Pancreas (tissue), 10 donors: ENCODE measurements at regions not wholly inside any gene's neighbourhood (a gene's known extent, or its start where the extent isn't known, plus 50 kb on each side); places are given as distances from the start of the nearest gene placed in this dataset.
"Not testable (repeated sequence)": the region's sequence is repeated elsewhere in the genome, so short reads cannot be mapped to it uniquely, and the experiment has no call there.

Experiments
- ATAC-seq, 4 donors: fragments of 200-7000 bp; cut with Tn5 transposase; one replicate each; pipeline versions ENCODE4 v1.8.0 to v1.9.1; 2020; ENCODE audit warnings: mild to moderate bottlenecking in 4 of 4, moderate library complexity in 4 of 4
- DNase-seq, 6 donors: peaks; one replicate each; pipeline ENCODE4 v3.0.0-alpha.2; 2020
- FAIRE-seq: peaks from 2 replicates; lab custom pipeline; 2012; peaks lifted over from hg19 to GRCh38; lab: Jason Lieb, UNC
- H3K27ac ChIP-seq, 4 donors: fragments of 200-600 bp; sonication (generic); 1 replicate in 3 of 4; 2 replicates in 1 of 4; pipeline versions ENCODE4 v1.5.0 to v1.8.0; 2020
- H3K27me3 ChIP-seq, 4 donors: fragments of 200-600 bp; one replicate each; pipeline ENCODE4 v1.8.0; 2021
- H3K36me3 ChIP-seq, 3 donors: fragments of 200-600 bp; sonication (generic) in 1 of 3; one replicate each; pipeline versions ENCODE4 v1.5.0 to v1.8.0; 2020 to 2021
- H3K4me1 ChIP-seq, 3 donors: fragments of 200-600 bp; one replicate each; pipeline ENCODE4 v1.8.0; 2021
- H3K4me3 ChIP-seq, 4 donors: fragments of 200-600 bp; sonication (generic) in 2 of 4; one replicate each; pipeline versions ENCODE4 v1.5.0 to v1.8.0; 2020 to 2021
- H3K9me3 ChIP-seq, 4 donors: fragments of 200-600 bp; one replicate each; pipeline ENCODE4 v1.8.0; 2021
- whole genome bisulfite sequencing, 2 donors: extraction: QIAGEN DNeasy Blood & Tissue Kit; methylation state at CpG; one replicate each; pipeline ENCODE4 v1.1.7; 2013; 5-methylcytosine and 5-hydroxymethylcytosine counted together
- intact Hi-C, 3 donors: fragments of 100-400 bp; cut with DNase I; formaldehyde crosslinking; loops; one replicate each; pipeline versions ENCODE4 v1.11.1 to v1.14.2; 2022
- TF ChIP-seq, protein P1 (sequence below), 4 donors: fragments of 200-600 bp; sonication (generic) in 3 of 4; IDR thresholded peaks; one replicate each; pipeline versions ENCODE4 v1.5.0 to v1.8.0; 2021; ENCODE audit warnings: antibody characterized with exemption in 4 of 4
- donor health status: healthy with polysubstance abuse.
- donor health status: DM: no; HTN: no; CAD: no; lungs with moderate emphysema.
- donor health status: DM: no; HTN: no; CAD: no.
- donor health status: control.
- donor health status: control.
- donor health status: Bipolar disorder and iron deficiency.
- donor health status: DM: yes; HTN: yes; CAD: no.
- donor health status: DM: no; HTN: no; CAD: no.
- donor health status: DM: no; HTN: no; CAD: no.
- donor health status: DM: yes; HTN: yes; CAD: no.

- TF ChIP-seq, protein P1, sequence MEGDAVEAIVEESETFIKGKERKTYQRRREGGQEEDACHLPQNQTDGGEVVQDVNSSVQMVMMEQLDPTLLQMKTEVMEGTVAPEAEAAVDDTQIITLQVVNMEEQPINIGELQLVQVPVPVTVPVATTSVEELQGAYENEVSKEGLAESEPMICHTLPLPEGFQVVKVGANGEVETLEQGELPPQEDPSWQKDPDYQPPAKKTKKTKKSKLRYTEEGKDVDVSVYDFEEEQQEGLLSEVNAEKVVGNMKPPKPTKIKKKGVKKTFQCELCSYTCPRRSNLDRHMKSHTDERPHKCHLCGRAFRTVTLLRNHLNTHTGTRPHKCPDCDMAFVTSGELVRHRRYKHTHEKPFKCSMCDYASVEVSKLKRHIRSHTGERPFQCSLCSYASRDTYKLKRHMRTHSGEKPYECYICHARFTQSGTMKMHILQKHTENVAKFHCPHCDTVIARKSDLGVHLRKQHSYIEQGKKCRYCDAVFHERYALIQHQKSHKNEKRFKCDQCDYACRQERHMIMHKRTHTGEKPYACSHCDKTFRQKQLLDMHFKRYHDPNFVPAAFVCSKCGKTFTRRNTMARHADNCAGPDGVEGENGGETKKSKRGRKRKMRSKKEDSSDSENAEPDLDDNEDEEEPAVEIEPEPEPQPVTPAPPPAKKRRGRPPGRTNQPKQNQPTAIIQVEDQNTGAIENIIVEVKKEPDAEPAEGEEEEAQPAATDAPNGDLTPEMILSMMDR (IDR thresholded peaks at IDR 0.05), result no peak
- intact Hi-C loops, result no loop called here
- DNase-seq (no peak), ATAC-seq (no peak), FAIRE-seq (no peak)
- Histone ChIP-seq H3K4me3 (no peak overlapping the region), H3K4me1 (no peaks in the 10 kb centered on the region), H3K36me3 (no peaks in the 10 kb centered on the region), H3K27ac (no peak overlapping the region), H3K27me3 (no peaks in the 10 kb centered on the region), H3K9me3 (no peaks in the 10 kb centered on the region)
- WGBS, 2 donors, result 67 to 68% methylated on average over 4 of the region's 4 CpGs
Observed at GRCh38 chr5:109630093-109630492, 59.6 kb upstream of the MAN2A1 start.

- no peaks in the 10 kb centered on the region for H3K27me3 ChIP-seq
- intact Hi-C loops, result no loop called here
- 69 to 75% methylated on average over 3 of the region's 3 CpGs for WGBS, 2 donors
- H3K27ac ChIP-seq, result no peak overlapping the region
- FAIRE-seq, result no peak
- no peaks in the 10 kb centered on the region for H3K9me3 ChIP-seq
- H3K4me1 ChIP-seq, result no peaks in the 10 kb centered on the region
- TF ChIP-seq, protein P1 (IDR thresholded peaks at IDR 0.05), result no peak
- no peaks in the 10 kb centered on the region for H3K36me3 ChIP-seq
- H3K4me3 ChIP-seq, result no peak overlapping the region
- no peak for DNase-seq
- no peak for ATAC-seq
Observed at GRCh38 chr5:109628591-109628990, 61.1 kb upstream of the MAN2A1 start.

GRCh38 chr5:109621266-109621665 is 68.5 kb upstream of the MAN2A1 start:
- ATAC-seq, DNase-seq, H3K27me3 ChIP-seq, intact Hi-C loops, H3K36me3 ChIP-seq, H3K4me3 ChIP-seq, H3K4me1 ChIP-seq, H3K27ac ChIP-seq, FAIRE-seq, H3K9me3 ChIP-seq: not testable (repeated sequence)
- 91 to 95% methylated on average over 5 of the region's 5 CpGs for WGBS, 2 donors

- 78 to 83% methylated on average over 1 of the region's 1 CpG for WGBS, 2 donors
- DNase-seq, result no peak
Observed at GRCh38 chr5:109620651-109621050, 69.1 kb upstream of the MAN2A1 start.

GRCh38 chr5:109619606-109620005 is 70.1 kb upstream of the MAN2A1 start:
- Histone ChIP-seq H3K27me3 (no peaks in the 10 kb centered on the region), H3K9me3 (no peaks in the 10 kb centered on the region), H3K4me3 (no peak overlapping the region), H3K4me1 (no peaks in the 10 kb centered on the region), H3K27ac (no peak overlapping the region), H3K36me3 (no peaks in the 10 kb centered on the region)
- TF ChIP-seq, protein P1 (IDR thresholded peaks at IDR 0.05), result no peak
- no peak for DNase-seq
- intact Hi-C loops, result no loop called here
- FAIRE-seq, result no peak
- no peak for ATAC-seq

More at GRCh38 chr5:109620651-109621050, 69.1 kb upstream of the MAN2A1 start:
- intact Hi-C loops, result no loop called here
- Histone ChIP-seq H3K27ac (no peak overlapping the region), H3K27me3 (no peaks in the 10 kb centered on the region), H3K4me1 (no peaks in the 10 kb centered on the region), H3K4me3 (no peak overlapping the region), H3K36me3 (no peaks in the 10 kb centered on the region), H3K9me3 (no peaks in the 10 kb centered on the region)
- FAIRE-seq (no peak), ATAC-seq (no peak)
- TF ChIP-seq, protein P1 (IDR thresholded peaks at IDR 0.05), result no peak
